22Rv1 (cell line): ENCODE measurements at regions not wholly inside any gene's neighbourhood (a gene's known extent, or its start where the extent isn't known, plus 50 kb on each side); places are given as distances from the start of the nearest gene placed in this dataset.

ENCODE experiments used
- CTCF ChIP-seq: fragments of 450-650 bp; IDR thresholded peaks from 2 replicates; pipeline ENCODE4 v1.5.1; 2017; ENCODE audit warnings: mild to moderate bottlenecking
- ZFX ChIP-seq: fragments of 450-650 bp; IDR thresholded peaks from 2 replicates; pipeline ENCODE4 v1.6.1; 2017; ENCODE audit warnings: antibody characterized with exemption, borderline replicate concordance

- TF ChIP-seq CTCF (no peak), ZFX (no peak)
Measured at GRCh38 chr1:29590583-29591565, 354.6 kb downstream of the PTPRU start.
